Neural progenitor cell (in vitro differentiated cells): ENCODE measurements at regions not wholly inside any gene's neighbourhood (a gene's known extent, or its start where the extent isn't known, plus 50 kb on each side); places are given as distances from the start of the nearest gene placed in this dataset.

Source experiments
- CTCF ChIP-seq: fragments of 200-600 bp; sonication (generic); IDR thresholded peaks from 2 replicates; pipeline ENCODE4 v1.5.1; 2017; ENCODE audit warnings: antibody characterized with exemption, mild to moderate bottlenecking
- EZH2 ChIP-seq: fragments of 200-600 bp; sonication (generic); IDR thresholded peaks from 2 replicates; pipeline ENCODE4 v1.6.1; 2017; ENCODE audit warnings: antibody characterized with exemption, mild to moderate bottlenecking, moderate library complexity

GRCh38 chr20:57830515-57830895 is 120.7 kb upstream of the PMEPA1 start:
- TF ChIP-seq CTCF, result no peak
- TF ChIP-seq EZH2, result no peak
